Esophagus squamous epithelium (tissue), 4 donors: ENCODE measurements at regions not wholly inside any gene's neighbourhood (a gene's known extent, or its start where the extent isn't known, plus 50 kb on each side); places are given as distances from the start of the nearest gene placed in this dataset.

Experiments
- CTCF ChIP-seq, 6 experiments: fragments of 450-650 bp in 4 of 6; fragments of 200-600 bp in 2 of 6; sonication (generic) in 2 of 6; IDR thresholded peaks; one replicate each; pipeline ENCODE4 v1.5.1; 2016 to 2019; ENCODE audit warnings: antibody characterized with exemption in 6 of 6, mild to moderate bottlenecking in 4 of 6, moderate library complexity in 4 of 6
- POLR2A ChIP-seq, 4 donors: fragments of 450-650 bp; IDR thresholded peaks; one replicate each; pipeline ENCODE4 v1.6.1; 2017; ENCODE audit warnings: antibody characterized with exemption in 4 of 4, mild to moderate bottlenecking in 4 of 4, moderate library complexity in 3 of 4

DNA sequence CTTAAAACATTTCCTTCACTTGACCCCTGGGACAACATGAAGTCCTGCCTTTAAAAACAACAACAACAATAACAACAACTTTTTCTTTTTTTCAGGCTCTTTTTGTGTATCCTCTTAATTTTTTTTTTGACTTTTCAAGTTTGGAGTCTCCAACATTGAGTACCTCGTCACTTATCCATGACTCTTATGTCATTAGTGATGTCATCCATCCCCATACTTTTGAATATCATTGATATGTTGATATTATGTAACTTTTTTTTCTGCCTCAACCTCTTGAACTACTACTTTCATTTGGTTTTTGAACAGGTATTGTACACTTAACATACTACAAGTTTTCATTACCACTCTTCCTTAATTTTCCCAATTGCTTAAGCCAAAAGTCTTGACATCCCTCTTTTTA is 143.0 kb upstream of the ATXN7L3B start:
- TF ChIP-seq CTCF (IDR thresholded peaks at IDR 0.05) (no peak), POLR2A (IDR thresholded peaks at IDR 0.05) (no peak)
